OCI-LY1 (cell line): ENCODE measurements at regions not wholly inside any gene's neighbourhood (a gene's known extent, or its start where the extent isn't known, plus 50 kb on each side); places are given as distances from the start of the nearest gene placed in this dataset.

Source experiments
- CTCF ChIP-seq: fragments of 200-600 bp; sonication (generic), shearing (Covaris generic); IDR thresholded peaks from 2 replicates; pipeline ENCODE4 v1.5.1; 2017; ENCODE audit warnings: mild to moderate bottlenecking, antibody characterized with exemption, low read length, moderate library complexity, mixed read lengths
- EZH2 ChIP-seq: fragments of 200-600 bp; sonication (generic), shearing (Covaris generic); IDR thresholded peaks from 2 replicates; pipeline ENCODE4 v1.8.0; 2017; ENCODE audit warnings: borderline replicate concordance, mixed run types, mild to moderate bottlenecking, antibody characterized with exemption, low read length, moderate library complexity, mixed read lengths

- TF ChIP-seq CTCF (no peak), EZH2 (no peak)
Measured at GRCh38 chr17:72438783-72439182, 318.0 kb downstream of the SOX9 start.
